HG02798 (cell line): ENCODE measurements at regions not wholly inside any gene's neighbourhood (a gene's known extent, or its start where the extent isn't known, plus 50 kb on each side); places are given as distances from the start of the nearest gene placed in this dataset.

Source experiments
- ATAC-seq: cut with Tn5 transposase; IDR thresholded peaks from one replicate; pipeline ENCODE4 v1.9.1; 2021; ENCODE audit warnings: mild to moderate bottlenecking; ENCODE audit not compliant: unreplicated experiment, poor library complexity

DNA sequence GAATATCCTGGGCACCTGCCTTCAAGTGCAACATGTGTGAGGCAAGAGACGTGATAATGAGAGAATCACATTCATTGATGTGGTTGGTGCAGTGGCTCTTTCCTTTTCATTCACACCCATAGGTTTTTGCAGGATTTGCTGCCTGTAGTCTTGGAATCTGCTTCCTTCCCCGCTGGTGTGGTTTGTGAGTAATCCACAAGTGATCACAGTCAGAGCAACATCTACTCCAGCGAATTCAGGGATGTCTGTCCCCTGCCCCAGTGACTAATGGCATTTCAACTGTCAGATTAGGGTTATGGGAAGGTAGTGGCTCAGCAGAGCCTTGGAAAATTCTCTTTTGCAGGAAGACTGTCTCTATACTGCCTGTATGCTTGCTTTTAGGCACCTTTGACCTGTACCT lies 225.5 kb upstream of the RBMS1 start:
- ATAC-seq, result no peak

- no peak for ATAC-seq
Measured at GRCh38 chr2:160720098-160720497, 226.5 kb upstream of the RBMS1 start.

- ATAC-seq, result no peak
Measured at GRCh38 chr2:160721089-160722040, 227.8 kb upstream of the RBMS1 start.

DNA sequence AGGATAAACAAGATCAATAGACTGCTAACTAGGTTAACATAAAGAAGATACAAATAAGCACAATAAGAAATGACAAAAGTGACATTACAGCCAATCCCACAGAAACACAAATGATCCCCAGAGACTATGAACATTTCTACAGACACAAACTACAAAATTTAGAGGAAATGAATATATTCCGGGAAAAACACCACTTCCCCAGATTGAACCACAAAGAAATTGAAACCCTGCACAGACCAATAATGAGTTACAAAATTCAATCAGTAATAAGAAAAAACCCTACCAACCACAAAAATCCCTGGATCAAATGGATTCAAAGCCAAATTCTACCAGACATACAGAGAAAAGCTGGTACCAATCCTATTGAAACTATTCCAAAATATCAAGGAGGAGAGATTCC lies 232.4 kb upstream of the RBMS1 start:
- ATAC-seq, result no peak

- no peak for ATAC-seq
Measured at GRCh38 chr2:160730296-160730995, 236.8 kb upstream of the RBMS1 start.

GRCh38 chr2:160731415-160731814 lies 237.8 kb upstream of the RBMS1 start:
- no peak for ATAC-seq

GRCh38 chr2:160731856-160732255 lies 238.2 kb upstream of the RBMS1 start:
- no peak for ATAC-seq

DNA sequence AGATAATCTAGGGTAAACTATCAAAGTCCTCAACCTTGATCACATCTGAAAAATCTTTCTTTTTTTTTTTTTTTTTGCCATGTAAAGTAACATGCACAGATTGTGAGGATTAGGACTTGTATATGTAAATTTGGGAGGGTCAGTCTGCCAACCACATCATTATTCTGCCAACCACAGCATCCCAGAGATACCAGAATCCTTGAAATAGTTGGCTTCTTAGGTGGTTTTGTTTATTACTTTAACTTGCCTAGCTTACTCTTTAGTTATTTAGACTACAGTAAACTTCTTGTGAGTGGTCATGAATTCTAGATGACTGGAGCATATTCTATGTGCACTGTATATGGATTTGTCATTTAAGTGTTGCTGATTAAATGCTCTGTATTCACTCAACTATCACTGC lies 242.1 kb upstream of the RBMS1 start:
- no peak for ATAC-seq

DNA sequence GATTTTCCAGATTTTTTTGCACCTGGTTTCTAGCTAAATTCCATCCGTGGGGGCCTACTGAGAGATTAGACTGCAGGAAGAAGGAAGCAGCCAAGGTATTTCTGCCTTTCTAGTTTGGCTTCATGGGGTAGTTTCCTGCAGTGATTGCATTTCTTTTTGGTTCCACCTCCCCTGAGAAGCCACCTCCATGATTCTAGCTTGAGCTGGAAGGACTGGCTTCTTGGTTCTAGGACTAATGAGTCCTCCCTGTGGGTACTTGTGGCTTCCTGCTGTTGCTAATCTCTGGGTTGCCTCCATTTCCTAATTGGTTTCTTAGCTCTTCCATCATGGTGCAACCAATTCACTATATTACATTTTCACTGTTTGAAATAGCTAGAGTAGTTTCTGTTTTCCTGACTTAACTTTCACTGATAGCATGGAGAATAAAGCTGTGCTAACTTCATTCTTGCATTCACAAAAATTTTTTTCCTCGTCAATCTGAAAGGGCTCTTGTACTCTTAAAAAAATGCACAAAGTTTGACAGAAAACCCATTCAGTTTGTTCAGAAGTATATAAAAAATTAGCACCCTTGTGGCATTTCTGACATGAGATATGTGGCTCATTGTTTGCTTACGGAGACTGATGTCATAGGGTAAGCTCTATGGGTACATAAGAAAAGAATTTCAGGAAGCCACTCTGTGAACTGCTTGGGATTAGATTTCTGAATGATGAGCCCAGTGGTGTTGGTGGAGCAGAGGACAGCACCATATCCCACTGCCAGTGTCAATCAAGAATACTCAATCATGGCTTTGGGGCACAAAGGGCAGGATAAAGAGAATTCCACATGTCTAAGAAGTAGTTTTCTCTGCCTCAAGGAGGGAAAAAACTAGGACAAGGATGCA lies 242.8 kb upstream of the RBMS1 start:
- no peak for ATAC-seq

- no peak for ATAC-seq
Measured at GRCh38 chr2:160737247-160737646, 243.6 kb upstream of the RBMS1 start.

- ATAC-seq, result no peak
Measured at GRCh38 chr2:160741271-160741670, 247.7 kb upstream of the RBMS1 start.

DNA sequence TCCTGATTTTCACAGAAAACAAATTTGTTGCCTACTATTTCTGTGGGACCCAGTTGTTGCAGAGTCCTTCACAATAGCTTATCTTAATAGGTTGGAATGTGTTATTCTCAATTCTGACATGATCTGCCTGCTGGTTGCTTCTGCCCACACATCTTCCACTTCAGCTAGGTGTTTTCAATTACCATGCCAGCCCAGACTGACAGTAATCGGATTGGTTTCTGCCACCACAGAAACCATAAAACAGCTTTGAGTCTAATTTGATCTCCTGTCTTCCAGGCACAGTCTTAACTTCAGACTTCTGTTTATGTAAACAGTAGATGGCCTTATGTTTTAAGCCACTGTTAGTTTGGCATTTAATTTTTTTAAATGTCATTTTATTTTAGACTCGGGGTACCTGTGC lies 248.2 kb upstream of the RBMS1 start:
- no peak for ATAC-seq

- ATAC-seq, result no peak
Measured at GRCh38 chr2:160742667-160743066, 249.1 kb upstream of the RBMS1 start.

GRCh38 chr2:160747501-160748170 lies 254.0 kb upstream of the RBMS1 start:
- no peak for ATAC-seq

GRCh38 chr2:160751021-160751420 lies 257.4 kb upstream of the RBMS1 start:
- ATAC-seq, result no peak

DNA sequence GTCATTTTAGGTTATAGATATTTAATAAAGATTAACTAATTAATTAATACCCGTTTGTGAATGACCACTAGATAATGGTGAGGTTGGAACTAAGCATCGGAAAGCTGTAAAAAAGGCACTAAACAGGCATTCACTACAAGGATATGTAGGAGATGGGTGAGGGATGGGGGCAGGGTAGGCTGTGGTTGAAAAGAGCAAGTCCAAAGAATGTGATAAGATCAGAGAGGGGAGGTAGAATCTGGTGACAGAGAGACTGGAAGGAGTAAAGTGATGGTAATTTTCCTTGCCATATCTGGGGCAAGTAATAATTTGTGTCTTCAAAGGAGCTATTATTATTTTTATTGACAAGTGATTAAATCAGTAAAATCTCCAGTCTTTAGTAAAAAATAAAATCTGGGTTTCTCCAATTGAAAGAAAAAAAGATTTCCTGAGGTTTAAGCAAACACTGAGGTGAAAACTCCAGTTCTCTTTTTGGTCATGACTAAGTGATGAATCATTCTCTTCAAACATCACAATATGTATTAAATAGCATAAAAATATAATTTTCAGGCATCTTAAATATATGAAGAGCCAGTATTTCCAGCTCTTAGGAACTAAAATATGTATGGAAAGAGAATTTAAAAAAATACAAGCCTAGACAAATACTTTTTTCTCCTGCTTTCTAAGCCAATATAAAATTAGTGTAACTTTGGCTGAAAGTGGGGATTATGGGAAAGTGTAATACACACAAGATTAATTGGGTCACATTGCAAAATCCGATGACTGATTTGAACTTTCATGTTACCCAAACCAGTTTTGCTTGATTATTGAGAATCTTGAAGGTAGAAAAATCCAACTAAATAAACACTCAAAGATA lies 259.1 kb upstream of the RBMS1 start:
- ATAC-seq, result no peak

GRCh38 chr2:160753331-160753654 lies 259.7 kb upstream of the RBMS1 start:
- no peak for ATAC-seq

- no peak for ATAC-seq
Measured at GRCh38 chr2:160753960-160754359, 260.4 kb upstream of the RBMS1 start.

- ATAC-seq, result no peak
Measured at GRCh38 chr2:160756481-160756880, 262.9 kb upstream of the RBMS1 start.
